ENCODE measurements at regions not wholly inside any gene's neighbourhood (a gene's known extent, or its start where the extent isn't known, plus 50 kb on each side); places are given as distances from the start of the nearest gene placed in this dataset.
"Not testable (repeated sequence)": the region's sequence is repeated elsewhere in the genome, so short reads cannot be mapped to it uniquely, and the experiment has no call there.

- no peak for DNase-seq
These were observed 321.6 kb downstream of the PLPP3 start for GRCh38 chr1:56257726-56258125.

GRCh38 chr1:56256153-56257000, 323.0 kb downstream of the PLPP3 start:
- no peak for DNase-seq

GRCh38 chr1:56255516-56256152, 323.7 kb downstream of the PLPP3 start:
- DNase-seq: no peak

GRCh38 chr1:56254130-56254529, 325.2 kb downstream of the PLPP3 start:
- DNase-seq: no peak

- DNase-seq: no peak
These were observed 328.6 kb downstream of the PLPP3 start for GRCh38 chr1:56250809-56251208.

GRCh38 chr1:56249234-56249633, 330.1 kb downstream of the PLPP3 start:
- no peak for DNase-seq

- DNase-seq: no peak
These were observed 331.2 kb downstream of the PLPP3 start for GRCh38 chr1:56248138-56248537.

- DNase-seq: not testable (repeated sequence)
These were observed 332.6 kb downstream of the PLPP3 start for GRCh38 chr1:56246726-56247125.

- DNase-seq: no peak
These were observed 339.0 kb downstream of the PLPP3 start for GRCh38 chr1:56240400-56240799.

- no peak for DNase-seq
These were observed 341.8 kb downstream of the PLPP3 start for GRCh38 chr1:56237491-56238064.

GRCh38 chr1:56236688-56237087, 342.7 kb downstream of the PLPP3 start:
- DNase-seq: no peak

- DNase-seq: no peak
These were observed 343.4 kb downstream of the PLPP3 start for GRCh38 chr1:56235909-56236510.

- DNase-seq: no peak
These were observed 350.2 kb downstream of the PLPP3 start for GRCh38 chr1:56229186-56229585.

GRCh38 chr1:56227886-56228285, 351.5 kb downstream of the PLPP3 start:
- no peak for DNase-seq

GRCh38 chr1:56227401-56227800, 352.0 kb downstream of the PLPP3 start:
- no peak for DNase-seq

- DNase-seq: no peak
These were observed 353.2 kb downstream of the PLPP3 start for GRCh38 chr1:56225964-56226815.

GRCh38 chr1:56223968-56224367, 355.4 kb downstream of the PLPP3 start:
- DNase-seq: no peak

- no peak for DNase-seq
These were observed 356.3 kb downstream of the PLPP3 start for GRCh38 chr1:56222914-56223540.

- no peak for DNase-seq
These were observed 359.3 kb downstream of the PLPP3 start for GRCh38 chr1:56220021-56220420.

GRCh38 chr1:56218023-56218422, 361.3 kb downstream of the PLPP3 start:
- no peak for DNase-seq

GRCh38 chr1:56216218-56216617, 363.1 kb downstream of the PLPP3 start:
- no peak for DNase-seq

- DNase-seq: no peak
These were observed 363.6 kb downstream of the PLPP3 start for GRCh38 chr1:56215771-56216170.
